Activated T-helper 17 cell treated with anti-CD3 and anti-CD28 coated beads, Interleukin-2, amount 50 U/mL, for 72 hours (primary cell): ENCODE measurements at regions not wholly inside any gene's neighbourhood (a gene's known extent, or its start where the extent isn't known, plus 50 kb on each side); places are given as distances from the start of the nearest gene placed in this dataset.

Experiments used
- ATAC-seq: fragments of 150-1000 bp; cut with Tn5 transposase; replicated peaks from 2 replicates; pipeline ENCODE4 v1.10.0; 2021; ENCODE audit warnings: mild to moderate bottlenecking, moderate library complexity
- H3K27ac Mint-ChIP-seq: one replicate; pipeline ENCODE4 v1.8.0; 2022; ENCODE audit warnings: mixed read lengths
- H3K27me3 Mint-ChIP-seq: one replicate; pipeline ENCODE4 v1.8.0; 2022; ENCODE audit warnings: mixed read lengths
- H3K36me3 Mint-ChIP-seq: one replicate; pipeline ENCODE4 v1.8.0; 2022; ENCODE audit warnings: low read depth, mild to moderate bottlenecking, mixed read lengths
- H3K4me1 Mint-ChIP-seq: one replicate; pipeline ENCODE4 v1.8.0; 2022; ENCODE audit warnings: mixed read lengths
- H3K4me3 Mint-ChIP-seq: one replicate; pipeline ENCODE4 v1.8.0; 2022; ENCODE audit warnings: mild to moderate bottlenecking, mixed read lengths
- H3K9me3 Mint-ChIP-seq: one replicate; pipeline ENCODE4 v1.8.0; 2022; ENCODE audit warnings: mixed read lengths

GRCh38 chr2:188065386-188065785, 226.3 kb upstream of the GULP1 start:
- Mint-ChIP-seq H3K27me3 (no peaks in the 10 kb centered on the region), H3K4me1 (no peaks in the 10 kb centered on the region), H3K4me3 (no peak overlapping the region), H3K36me3 (no peaks in the 10 kb centered on the region), H3K9me3 (peaks cover 4% of the 10 kb centered on the region), H3K27ac (no peak overlapping the region)
- no peak for ATAC-seq

GRCh38 chr2:188068093-188068492, 223.6 kb upstream of the GULP1 start:
- ATAC-seq: no peak
- Mint-ChIP-seq H3K27me3 (no peaks in the 10 kb centered on the region), H3K4me1 (no peaks in the 10 kb centered on the region), H3K27ac (no peak overlapping the region), H3K9me3 (peaks cover 8% of the 10 kb centered on the region), H3K4me3 (no peak overlapping the region), H3K36me3 (no peaks in the 10 kb centered on the region)

- Mint-ChIP-seq H3K27me3 (no peaks in the 10 kb centered on the region), H3K9me3 (peaks cover 24% of the 10 kb centered on the region), H3K27ac (no peak overlapping the region), H3K4me3 (no peak overlapping the region), H3K36me3 (no peaks in the 10 kb centered on the region), H3K4me1 (no peaks in the 10 kb centered on the region)
- peak; percentile 40 for ATAC-seq
Measured at GRCh38 chr2:188076149-188077056, 215.3 kb upstream of the GULP1 start.

GRCh38 chr2:188077757-188078156, 213.9 kb upstream of the GULP1 start:
- ATAC-seq: no peak
- Mint-ChIP-seq H3K27me3 (no peaks in the 10 kb centered on the region), H3K27ac (no peak overlapping the region), H3K9me3 (peaks cover 20% of the 10 kb centered on the region), H3K36me3 (no peaks in the 10 kb centered on the region), H3K4me1 (no peaks in the 10 kb centered on the region), H3K4me3 (no peak overlapping the region)

GRCh38 chr2:188078534-188078933, 213.1 kb upstream of the GULP1 start:
- no peaks in the 10 kb centered on the region for H3K27me3 Mint-ChIP-seq
- peaks cover 19% of the 10 kb centered on the region for H3K9me3 Mint-ChIP-seq
- ATAC-seq: no peak
- H3K27ac Mint-ChIP-seq: no peak overlapping the region
- H3K36me3 Mint-ChIP-seq: no peaks in the 10 kb centered on the region
- H3K4me3 Mint-ChIP-seq: no peak overlapping the region
- H3K4me1 Mint-ChIP-seq: no peaks in the 10 kb centered on the region

- Mint-ChIP-seq H3K9me3 (peaks cover 15% of the 10 kb centered on the region), H3K36me3 (no peaks in the 10 kb centered on the region), H3K4me3 (no peak overlapping the region), H3K27me3 (no peaks in the 10 kb centered on the region), H3K4me1 (no peaks in the 10 kb centered on the region), H3K27ac (no peak overlapping the region)
- no peak for ATAC-seq
Measured at GRCh38 chr2:188079196-188079595, 212.5 kb upstream of the GULP1 start.

- no peaks in the 10 kb centered on the region for H3K36me3 Mint-ChIP-seq
- H3K9me3 Mint-ChIP-seq: peaks cover 15% of the 10 kb centered on the region
- no peak overlapping the region for H3K4me3 Mint-ChIP-seq
- H3K27me3 Mint-ChIP-seq: no peaks in the 10 kb centered on the region
- H3K27ac Mint-ChIP-seq: no peak overlapping the region
- H3K4me1 Mint-ChIP-seq: no peaks in the 10 kb centered on the region
- no peak for ATAC-seq
Measured at GRCh38 chr2:188085421-188085820, 206.3 kb upstream of the GULP1 start.

- no peaks in the 10 kb centered on the region for H3K27me3 Mint-ChIP-seq
- H3K4me1 Mint-ChIP-seq: no peaks in the 10 kb centered on the region
- ATAC-seq: no peak
- no peaks in the 10 kb centered on the region for H3K36me3 Mint-ChIP-seq
- peaks cover 9% of the 10 kb centered on the region for H3K9me3 Mint-ChIP-seq
- no peak overlapping the region for H3K27ac Mint-ChIP-seq
- no peak overlapping the region for H3K4me3 Mint-ChIP-seq
Measured at GRCh38 chr2:188089901-188090300, 201.8 kb upstream of the GULP1 start.

- Mint-ChIP-seq H3K36me3 (no peaks in the 10 kb centered on the region), H3K9me3 (no peaks in the 10 kb centered on the region), H3K27ac (no peak overlapping the region), H3K4me3 (no peak overlapping the region), H3K4me1 (no peaks in the 10 kb centered on the region), H3K27me3 (no peaks in the 10 kb centered on the region)
- ATAC-seq: no peak
Measured at GRCh38 chr2:188091220-188091619, 200.5 kb upstream of the GULP1 start.

- H3K27me3 Mint-ChIP-seq: no peaks in the 10 kb centered on the region
- no peaks in the 10 kb centered on the region for H3K36me3 Mint-ChIP-seq
- H3K4me1 Mint-ChIP-seq: no peaks in the 10 kb centered on the region
- no peak overlapping the region for H3K27ac Mint-ChIP-seq
- ATAC-seq: no peak
- no peaks in the 10 kb centered on the region for H3K9me3 Mint-ChIP-seq
- H3K4me3 Mint-ChIP-seq: no peak overlapping the region
Measured at GRCh38 chr2:188092734-188093133, 198.9 kb upstream of the GULP1 start.

- Mint-ChIP-seq H3K4me1 (no peaks in the 10 kb centered on the region), H3K9me3 (no peaks in the 10 kb centered on the region), H3K4me3 (no peak overlapping the region), H3K27me3 (no peaks in the 10 kb centered on the region), H3K27ac (no peak overlapping the region), H3K36me3 (no peaks in the 10 kb centered on the region)
- ATAC-seq: no peak
Measured at GRCh38 chr2:188096910-188097309, 194.8 kb upstream of the GULP1 start.

GRCh38 chr2:188102881-188103280, 188.8 kb upstream of the GULP1 start:
- no peaks in the 10 kb centered on the region for H3K27me3 Mint-ChIP-seq
- H3K4me1 Mint-ChIP-seq: no peaks in the 10 kb centered on the region
- ATAC-seq: no peak
- no peak overlapping the region for H3K27ac Mint-ChIP-seq
- H3K4me3 Mint-ChIP-seq: no peak overlapping the region
- H3K36me3 Mint-ChIP-seq: no peaks in the 10 kb centered on the region
- peaks cover 4% of the 10 kb centered on the region for H3K9me3 Mint-ChIP-seq

- no peaks in the 10 kb centered on the region for H3K36me3 Mint-ChIP-seq
- no peak overlapping the region for H3K27ac Mint-ChIP-seq
- no peaks in the 10 kb centered on the region for H3K4me1 Mint-ChIP-seq
- no peak for ATAC-seq
- no peak overlapping the region for H3K4me3 Mint-ChIP-seq
- H3K9me3 Mint-ChIP-seq: no peaks in the 10 kb centered on the region
- no peaks in the 10 kb centered on the region for H3K27me3 Mint-ChIP-seq
Measured at GRCh38 chr2:188114014-188114413, 177.7 kb upstream of the GULP1 start.

- no peaks in the 10 kb centered on the region for H3K27me3 Mint-ChIP-seq
- no peaks in the 10 kb centered on the region for H3K9me3 Mint-ChIP-seq
- no peak overlapping the region for H3K4me3 Mint-ChIP-seq
- H3K4me1 Mint-ChIP-seq: no peaks in the 10 kb centered on the region
- H3K36me3 Mint-ChIP-seq: no peaks in the 10 kb centered on the region
- H3K27ac Mint-ChIP-seq: no peak overlapping the region
- no peak for ATAC-seq
Measured at GRCh38 chr2:188117706-188118105, 174.0 kb upstream of the GULP1 start.

- no peaks in the 10 kb centered on the region for H3K9me3 Mint-ChIP-seq
- no peaks in the 10 kb centered on the region for H3K4me1 Mint-ChIP-seq
- H3K4me3 Mint-ChIP-seq: no peak overlapping the region
- no peak for ATAC-seq
- H3K36me3 Mint-ChIP-seq: no peaks in the 10 kb centered on the region
- no peak overlapping the region for H3K27ac Mint-ChIP-seq
- no peaks in the 10 kb centered on the region for H3K27me3 Mint-ChIP-seq
Measured at GRCh38 chr2:188118431-188118830, 173.2 kb upstream of the GULP1 start.
